Tibial artery (tissue), 4 donors: ENCODE measurements at regions not wholly inside any gene's neighbourhood (a gene's known extent, or its start where the extent isn't known, plus 50 kb on each side); places are given as distances from the start of the nearest gene placed in this dataset.
"Not testable (repeated sequence)": the region's sequence is repeated elsewhere in the genome, so short reads cannot be mapped to it uniquely, and the experiment has no call there.

Experiments used
- DNase-seq, 2 donors: peaks; one replicate each; pipeline ENCODE4 v3.0.0-alpha.2; 2019
- H3K27ac ChIP-seq, 2 donors: fragments of 200-600 bp; sonication (generic) in 1 of 2; 1 replicate in 1 of 2; 2 replicates in 1 of 2; pipeline ENCODE4 v1.5.1; 2018 to 2019; ENCODE audit warnings: mild to moderate bottlenecking in 1 of 2
- H3K27me3 ChIP-seq, 2 donors: fragments of 200-600 bp; sonication (generic) in 1 of 2; one replicate each; pipeline versions ENCODE4 v1.5.1 to v1.6.0; 2016 to 2019
- H3K36me3 ChIP-seq, 3 donors: fragments of 200-600 bp; sonication (generic) in 2 of 3; one replicate each; pipeline ENCODE4 v1.5.1; 2016 to 2019; ENCODE audit warnings: mild to moderate bottlenecking in 2 of 3
- H3K4me1 ChIP-seq, 4 donors: fragments of 200-600 bp; sonication (generic) in 2 of 4; 1 replicate in 3 of 4; 2 replicates in 1 of 4; pipeline ENCODE4 v1.5.1; 2016 to 2019
- H3K4me3 ChIP-seq, 2 donors: fragments of 200-600 bp; sonication (generic) in 1 of 2; 1 replicate in 1 of 2; 2 replicates in 1 of 2; pipeline ENCODE4 v1.5.1; 2018 to 2019; ENCODE audit warnings: mild to moderate bottlenecking in 2 of 2
- H3K9me3 ChIP-seq, 3 donors: fragments of 200-600 bp; sonication (generic) in 1 of 3; one replicate each; pipeline ENCODE4 v1.5.1; 2016 to 2019
- intact Hi-C: fragments of 100-400 bp; cut with DNase I; formaldehyde crosslinking; loops from one replicate; pipeline ENCODE4 v1.15.0; 2023; ENCODE audit warnings: low total_unique reads
- TF ChIP-seq, protein P1 (sequence below), 2 experiments: fragments of 200-600 bp in 1 of 2; fragments of 450-650 bp in 1 of 2; IDR thresholded peaks; one replicate each; pipeline ENCODE4 v1.5.1; 2017 to 2019; ENCODE audit warnings: antibody characterized with exemption in 2 of 2, mild to moderate bottlenecking in 1 of 2, moderate library complexity in 1 of 2

DNA sequence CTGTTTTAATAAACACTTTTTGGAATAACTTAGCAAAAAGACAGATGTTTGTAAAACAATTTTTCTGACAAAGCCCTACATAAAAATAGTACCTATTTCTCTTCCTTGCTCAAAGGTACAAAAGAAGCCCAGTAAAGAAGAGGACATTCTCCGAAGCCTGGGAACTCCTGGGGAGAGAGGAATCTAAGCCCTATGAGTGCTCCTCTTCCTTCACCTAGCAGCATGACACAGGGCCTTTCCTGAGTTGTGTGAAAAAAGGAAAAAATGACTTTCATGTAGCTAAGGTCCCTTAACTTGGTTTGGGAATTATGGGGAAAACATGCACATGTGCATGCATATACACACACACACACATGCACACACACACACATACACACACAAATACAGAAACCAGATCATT, 586.9 kb downstream of the TMA16 start:
- Histone ChIP-seq H3K27me3 (no peaks in the 10 kb centered on the region), H3K9me3 (no peaks in the 10 kb centered on the region), H3K36me3 (no peaks in the 10 kb centered on the region), H3K27ac (no peak overlapping the region), H3K4me3 (no peak overlapping the region), H3K4me1 (no peaks in the 10 kb centered on the region)
- TF ChIP-seq, protein P1, sequence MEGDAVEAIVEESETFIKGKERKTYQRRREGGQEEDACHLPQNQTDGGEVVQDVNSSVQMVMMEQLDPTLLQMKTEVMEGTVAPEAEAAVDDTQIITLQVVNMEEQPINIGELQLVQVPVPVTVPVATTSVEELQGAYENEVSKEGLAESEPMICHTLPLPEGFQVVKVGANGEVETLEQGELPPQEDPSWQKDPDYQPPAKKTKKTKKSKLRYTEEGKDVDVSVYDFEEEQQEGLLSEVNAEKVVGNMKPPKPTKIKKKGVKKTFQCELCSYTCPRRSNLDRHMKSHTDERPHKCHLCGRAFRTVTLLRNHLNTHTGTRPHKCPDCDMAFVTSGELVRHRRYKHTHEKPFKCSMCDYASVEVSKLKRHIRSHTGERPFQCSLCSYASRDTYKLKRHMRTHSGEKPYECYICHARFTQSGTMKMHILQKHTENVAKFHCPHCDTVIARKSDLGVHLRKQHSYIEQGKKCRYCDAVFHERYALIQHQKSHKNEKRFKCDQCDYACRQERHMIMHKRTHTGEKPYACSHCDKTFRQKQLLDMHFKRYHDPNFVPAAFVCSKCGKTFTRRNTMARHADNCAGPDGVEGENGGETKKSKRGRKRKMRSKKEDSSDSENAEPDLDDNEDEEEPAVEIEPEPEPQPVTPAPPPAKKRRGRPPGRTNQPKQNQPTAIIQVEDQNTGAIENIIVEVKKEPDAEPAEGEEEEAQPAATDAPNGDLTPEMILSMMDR (IDR thresholded peaks at IDR 0.05) = no peak
- intact Hi-C loops = no loop called here
- no peak for DNase-seq

DNA sequence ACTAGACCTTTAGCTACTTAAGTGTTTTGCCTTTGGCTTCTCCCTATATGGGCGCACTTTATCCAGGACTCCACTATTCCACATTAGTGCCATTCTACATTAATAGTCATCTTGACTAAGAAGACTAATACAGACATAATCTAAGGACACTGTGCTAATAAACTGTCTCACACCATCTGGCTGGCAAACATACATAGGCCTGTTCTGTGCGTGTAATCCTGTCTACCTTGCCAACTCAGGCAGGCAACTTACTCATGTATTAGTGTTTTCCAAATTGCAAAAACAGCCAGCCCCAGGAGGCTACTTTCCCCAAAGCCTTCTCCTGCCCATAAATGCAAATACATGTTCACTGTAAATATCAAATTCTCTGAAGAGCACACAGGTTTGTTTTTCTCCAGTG, 587.3 kb downstream of the TMA16 start:
- Histone ChIP-seq H3K27me3 (no peaks in the 10 kb centered on the region), H3K4me1 (no peaks in the 10 kb centered on the region), H3K9me3 (no peaks in the 10 kb centered on the region), H3K4me3 (no peak overlapping the region), H3K27ac (no peak overlapping the region), H3K36me3 (no peaks in the 10 kb centered on the region)
- intact Hi-C loops = no loop called here
- DNase-seq = no peak
- TF ChIP-seq, protein P1 (IDR thresholded peaks at IDR 0.05) = no peak

DNA sequence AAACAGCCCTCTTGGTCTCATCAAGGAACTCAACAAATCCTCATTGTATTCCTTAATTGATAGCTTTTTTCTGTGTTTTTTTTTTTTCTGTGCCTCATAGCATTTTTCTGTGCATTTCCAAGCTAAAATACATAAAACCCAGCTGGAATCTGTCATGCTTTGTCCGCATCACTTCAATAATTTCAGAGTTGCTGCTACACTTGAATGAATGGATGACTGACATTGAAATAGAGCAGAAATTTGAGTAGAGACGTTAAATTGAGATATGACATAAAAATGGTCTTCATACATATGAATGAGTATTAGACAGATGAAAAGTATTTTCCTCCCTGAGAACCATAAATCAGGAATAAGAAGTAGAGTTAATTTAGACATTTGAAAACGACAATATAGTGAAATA, 593.2 kb downstream of the TMA16 start:
- no peaks in the 10 kb centered on the region for H3K9me3 ChIP-seq
- H3K4me1 ChIP-seq = no peaks in the 10 kb centered on the region
- DNase-seq = no peak
- TF ChIP-seq, protein P1 (IDR thresholded peaks at IDR 0.05) = no peak
- no peaks in the 10 kb centered on the region for H3K36me3 ChIP-seq
- no peaks in the 10 kb centered on the region for H3K27me3 ChIP-seq
- no peak overlapping the region for H3K4me3 ChIP-seq
- intact Hi-C loops = no loop called here
- H3K27ac ChIP-seq = no peak overlapping the region

DNA sequence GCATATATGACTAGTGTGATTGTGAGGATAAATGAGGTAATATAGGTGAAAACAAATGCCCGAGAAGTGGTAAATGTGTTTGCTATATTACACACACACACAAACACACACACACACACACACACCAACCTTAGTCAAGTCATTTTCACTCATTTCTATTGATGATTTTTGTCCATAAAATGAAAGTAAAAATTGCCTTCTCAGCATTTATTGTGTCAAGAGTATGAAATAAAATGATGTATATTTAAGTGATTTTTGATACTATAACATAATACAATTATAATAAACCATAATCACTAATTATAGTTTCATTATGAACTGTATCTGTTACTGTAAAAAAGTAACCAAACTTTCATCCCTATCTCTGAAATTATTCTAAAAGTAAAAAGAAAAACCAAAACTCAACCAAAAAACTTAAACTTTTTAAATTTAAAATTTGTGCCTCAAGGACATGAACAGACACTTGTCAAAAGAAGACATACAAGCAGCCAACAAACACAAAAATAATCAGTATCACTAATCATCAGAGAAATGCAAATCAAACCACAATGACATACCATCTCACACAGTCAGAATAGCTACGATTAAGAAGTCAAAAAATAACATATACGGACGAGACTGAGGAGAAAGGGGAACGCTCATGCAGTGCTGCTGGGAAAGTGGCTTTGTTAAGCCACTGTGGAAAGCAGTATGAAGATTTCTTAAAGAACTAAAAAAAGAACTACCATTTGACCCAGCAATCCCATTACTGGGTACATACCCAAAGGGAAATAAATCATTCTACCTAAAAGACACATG, 601.0 kb downstream of the TMA16 start:
- no peak overlapping the region for H3K4me3 ChIP-seq
- no peak for DNase-seq
- H3K36me3 ChIP-seq = no peaks in the 10 kb centered on the region
- no peaks in the 10 kb centered on the region for H3K9me3 ChIP-seq
- no peaks in the 10 kb centered on the region for H3K27me3 ChIP-seq
- intact Hi-C loops = no loop called here
- H3K4me1 ChIP-seq = no peaks in the 10 kb centered on the region
- no peak overlapping the region for H3K27ac ChIP-seq
- TF ChIP-seq, protein P1 (IDR thresholded peaks at IDR 0.05) = no peak

DNA sequence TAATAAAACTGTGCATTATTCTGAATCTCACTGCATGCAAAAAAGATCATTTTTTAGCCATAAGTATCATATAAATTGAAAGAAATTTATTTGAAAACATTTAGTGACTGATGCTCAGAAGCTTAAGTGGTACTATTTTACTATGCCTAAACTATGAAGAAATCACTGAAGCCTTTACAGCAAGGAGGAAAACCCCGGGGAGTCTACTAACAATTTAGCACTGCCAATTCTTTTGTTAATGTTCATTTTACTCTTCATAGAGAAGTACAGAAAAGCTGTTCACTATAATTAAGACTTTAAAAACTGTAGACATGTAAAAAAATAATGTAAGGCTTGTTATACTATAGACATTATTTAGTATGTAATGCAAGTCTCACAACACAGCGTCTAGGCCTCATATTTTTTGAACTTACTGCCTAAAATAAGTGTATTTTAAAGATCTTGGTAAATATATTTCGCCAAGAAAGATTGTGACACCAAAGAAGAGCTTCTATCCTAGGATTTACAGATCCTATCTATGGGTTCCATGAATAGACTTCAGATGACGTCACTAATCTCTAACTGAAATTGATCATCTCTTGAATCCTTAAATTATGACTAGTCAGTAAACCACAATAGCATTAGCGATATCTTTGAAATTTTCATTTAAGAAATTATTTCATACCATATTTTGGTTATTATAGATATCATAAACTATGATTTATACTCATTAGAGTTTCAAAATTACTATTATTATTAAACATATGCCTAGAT, 602.5 kb downstream of the TMA16 start:
- intact Hi-C loops = no loop called here
- TF ChIP-seq, protein P1 (IDR thresholded peaks at IDR 0.05) = no peak
- Histone ChIP-seq H3K27ac (no peak overlapping the region), H3K27me3 (no peaks in the 10 kb centered on the region), H3K9me3 (no peaks in the 10 kb centered on the region), H3K4me1 (no peaks in the 10 kb centered on the region), H3K4me3 (no peak overlapping the region), H3K36me3 (no peaks in the 10 kb centered on the region)
- DNase-seq = no peak

DNA sequence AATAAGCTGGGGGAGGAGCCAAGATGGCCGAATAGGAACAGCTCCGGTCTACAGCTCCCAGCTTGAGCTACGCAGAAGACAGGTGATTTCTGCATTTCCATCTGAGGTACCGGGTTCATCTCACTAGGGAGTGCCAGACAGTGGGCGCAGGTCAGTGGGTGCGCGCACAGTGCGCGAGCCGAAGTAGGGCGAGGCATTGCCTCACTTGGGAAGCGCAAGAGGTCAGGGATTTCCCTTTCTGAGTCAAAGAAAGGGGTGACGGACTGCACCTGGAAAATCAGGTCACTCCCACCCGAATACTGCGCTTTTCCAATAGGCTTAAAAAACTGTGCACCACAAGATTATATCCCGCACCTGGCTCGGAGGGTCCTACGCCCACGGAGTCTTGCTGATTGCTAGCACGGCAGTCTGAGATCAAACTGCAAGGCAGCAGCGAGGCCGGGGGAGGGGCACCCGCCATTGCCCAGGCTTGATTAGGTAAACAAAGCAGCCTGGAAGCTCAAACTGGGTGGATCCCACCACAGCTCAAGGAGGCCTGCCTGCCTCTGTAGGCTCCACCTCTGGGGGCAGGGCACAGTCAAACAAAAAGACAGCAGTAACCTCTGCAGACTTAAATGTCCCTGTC, 606.4 kb downstream of the TMA16 start:
- H3K36me3 ChIP-seq, H3K27ac ChIP-seq, H3K9me3 ChIP-seq, H3K27me3 ChIP-seq, H3K4me3 ChIP-seq, intact Hi-C loops, H3K4me1 ChIP-seq, DNase-seq: not testable (repeated sequence)
